Stimulated activated memory B cell treated with anti-CD40 and anti-IgM and Interleukin-4, amounts not matched to agents 10 μg/mL and 1 μg/mL and 100 μg/mL, for 72 hours (primary cell): ENCODE measurements at regions not wholly inside any gene's neighbourhood (a gene's known extent, or its start where the extent isn't known, plus 50 kb on each side); places are given as distances from the start of the nearest gene placed in this dataset.

Experiments used
- ATAC-seq: fragments of 150-1000 bp; cut with Tn5 transposase; 2 replicates; pipeline ENCODE4 v1.10.0; 2021
- H3K27ac Mint-ChIP-seq: one replicate; pipeline ENCODE4 v1.8.0; 2022; ENCODE audit warnings: mild to moderate bottlenecking, mixed read lengths
- H3K27me3 Mint-ChIP-seq: one replicate; pipeline ENCODE4 v1.8.0; 2022; ENCODE audit warnings: mixed read lengths
- H3K36me3 Mint-ChIP-seq: one replicate; pipeline ENCODE4 v1.8.0; 2022; ENCODE audit warnings: mixed read lengths
- H3K4me1 Mint-ChIP-seq: one replicate; pipeline ENCODE4 v1.8.0; 2022; ENCODE audit warnings: mixed read lengths
- H3K4me3 Mint-ChIP-seq: one replicate; pipeline ENCODE4 v1.8.0; 2022; ENCODE audit warnings: mild to moderate bottlenecking, moderate library complexity, mixed read lengths
- H3K9me3 Mint-ChIP-seq: one replicate; pipeline ENCODE4 v1.8.0; 2022; ENCODE audit warnings: mixed read lengths

- Mint-ChIP-seq H3K4me3 (no peak overlapping the region), H3K9me3 (no peaks in the 10 kb centered on the region), H3K27me3 (no peaks in the 10 kb centered on the region), H3K4me1 (no peaks in the 10 kb centered on the region), H3K36me3 (no peaks in the 10 kb centered on the region), H3K27ac (no peak overlapping the region)
- ATAC-seq, result no peak
These were observed 159.4 kb downstream of the HS3ST3A1 start for GRCh38 chr17:13442361-13442760.

- no peaks in the 10 kb centered on the region for H3K4me1 Mint-ChIP-seq
- H3K27ac Mint-ChIP-seq, result no peak overlapping the region
- ATAC-seq, result no peak
- H3K36me3 Mint-ChIP-seq, result no peaks in the 10 kb centered on the region
- no peaks in the 10 kb centered on the region for H3K9me3 Mint-ChIP-seq
- no peaks in the 10 kb centered on the region for H3K27me3 Mint-ChIP-seq
- H3K4me3 Mint-ChIP-seq, result no peak overlapping the region
These were observed 159.9 kb downstream of the HS3ST3A1 start for GRCh38 chr17:13441873-13442272.

- Mint-ChIP-seq H3K36me3 (no peaks in the 10 kb centered on the region), H3K4me3 (no peak overlapping the region), H3K27me3 (no peaks in the 10 kb centered on the region), H3K9me3 (peaks cover 3% of the 10 kb centered on the region), H3K27ac (no peak overlapping the region), H3K4me1 (no peaks in the 10 kb centered on the region)
- no peak for ATAC-seq
These were observed 163.6 kb downstream of the HS3ST3A1 start for GRCh38 chr17:13437966-13438779.

GRCh38 chr17:13435230-13435629 lies 166.5 kb downstream of the HS3ST3A1 start:
- ATAC-seq, result no peak
- Mint-ChIP-seq H3K4me3 (no peak overlapping the region), H3K36me3 (no peaks in the 10 kb centered on the region), H3K27ac (no peak overlapping the region), H3K9me3 (peaks cover 3% of the 10 kb centered on the region), H3K4me1 (no peaks in the 10 kb centered on the region), H3K27me3 (no peaks in the 10 kb centered on the region)

GRCh38 chr17:13429201-13429600 lies 172.5 kb downstream of the HS3ST3A1 start:
- Mint-ChIP-seq H3K9me3 (no peaks in the 10 kb centered on the region), H3K4me1 (no peaks in the 10 kb centered on the region), H3K4me3 (no peak overlapping the region), H3K27me3 (no peaks in the 10 kb centered on the region), H3K27ac (no peak overlapping the region), H3K36me3 (no peaks in the 10 kb centered on the region)
- ATAC-seq, result peak; percentile 16

- Mint-ChIP-seq H3K9me3 (no peaks in the 10 kb centered on the region), H3K4me3 (no peak overlapping the region), H3K27ac (no peak overlapping the region), H3K36me3 (no peaks in the 10 kb centered on the region), H3K4me1 (no peaks in the 10 kb centered on the region), H3K27me3 (no peaks in the 10 kb centered on the region)
- ATAC-seq, result no peak
These were observed 173.1 kb downstream of the HS3ST3A1 start for GRCh38 chr17:13428611-13429042.

GRCh38 chr17:13426991-13427390 lies 174.7 kb downstream of the HS3ST3A1 start:
- H3K27ac Mint-ChIP-seq, result no peak overlapping the region
- ATAC-seq, result no peak
- no peaks in the 10 kb centered on the region for H3K9me3 Mint-ChIP-seq
- H3K4me3 Mint-ChIP-seq, result no peak overlapping the region
- no peaks in the 10 kb centered on the region for H3K4me1 Mint-ChIP-seq
- H3K27me3 Mint-ChIP-seq, result no peaks in the 10 kb centered on the region
- no peaks in the 10 kb centered on the region for H3K36me3 Mint-ChIP-seq

GRCh38 chr17:13425390-13425789 lies 176.3 kb downstream of the HS3ST3A1 start:
- ATAC-seq, result no peak
- H3K9me3 Mint-ChIP-seq, result no peaks in the 10 kb centered on the region
- no peaks in the 10 kb centered on the region for H3K4me1 Mint-ChIP-seq
- no peak overlapping the region for H3K27ac Mint-ChIP-seq
- no peaks in the 10 kb centered on the region for H3K27me3 Mint-ChIP-seq
- no peak overlapping the region for H3K4me3 Mint-ChIP-seq
- no peaks in the 10 kb centered on the region for H3K36me3 Mint-ChIP-seq

- Mint-ChIP-seq H3K27me3 (no peaks in the 10 kb centered on the region), H3K4me3 (no peak overlapping the region), H3K9me3 (peaks cover 2% of the 10 kb centered on the region), H3K27ac (no peak overlapping the region), H3K4me1 (no peaks in the 10 kb centered on the region), H3K36me3 (no peaks in the 10 kb centered on the region)
- no peak for ATAC-seq
These were observed 180.1 kb downstream of the HS3ST3A1 start for GRCh38 chr17:13421581-13422130.

- H3K9me3 Mint-ChIP-seq, result peaks cover 3% of the 10 kb centered on the region
- no peak overlapping the region for H3K27ac Mint-ChIP-seq
- no peaks in the 10 kb centered on the region for H3K4me1 Mint-ChIP-seq
- no peaks in the 10 kb centered on the region for H3K36me3 Mint-ChIP-seq
- no peak overlapping the region for H3K4me3 Mint-ChIP-seq
- no peak for ATAC-seq
- no peaks in the 10 kb centered on the region for H3K27me3 Mint-ChIP-seq
These were observed 180.9 kb downstream of the HS3ST3A1 start for GRCh38 chr17:13420878-13421277.

GRCh38 chr17:13420418-13420826 lies 181.3 kb downstream of the HS3ST3A1 start:
- peaks cover 3% of the 10 kb centered on the region for H3K9me3 Mint-ChIP-seq
- ATAC-seq, result no peak
- peaks cover 2% of the 10 kb centered on the region for H3K27me3 Mint-ChIP-seq
- H3K4me3 Mint-ChIP-seq, result no peak overlapping the region
- H3K27ac Mint-ChIP-seq, result no peak overlapping the region
- H3K4me1 Mint-ChIP-seq, result no peaks in the 10 kb centered on the region
- no peaks in the 10 kb centered on the region for H3K36me3 Mint-ChIP-seq

- Mint-ChIP-seq H3K4me1 (no peaks in the 10 kb centered on the region), H3K27me3 (peaks cover 10% of the 10 kb centered on the region), H3K9me3 (peaks cover 3% of the 10 kb centered on the region), H3K36me3 (no peaks in the 10 kb centered on the region), H3K4me3 (no peak overlapping the region), H3K27ac (no peak overlapping the region)
- ATAC-seq, result no peak
These were observed 182.1 kb downstream of the HS3ST3A1 start for GRCh38 chr17:13419676-13420075.

GRCh38 chr17:13418891-13419290 lies 182.8 kb downstream of the HS3ST3A1 start:
- ATAC-seq, result no peak
- Mint-ChIP-seq H3K4me3 (no peak overlapping the region), H3K4me1 (no peaks in the 10 kb centered on the region), H3K36me3 (no peaks in the 10 kb centered on the region), H3K27me3 (peaks cover 11% of the 10 kb centered on the region), H3K27ac (no peak overlapping the region), H3K9me3 (peaks cover 5% of the 10 kb centered on the region)

GRCh38 chr17:13417381-13417950 lies 184.3 kb downstream of the HS3ST3A1 start:
- no peaks in the 10 kb centered on the region for H3K36me3 Mint-ChIP-seq

GRCh38 chr17:13416748-13417363 lies 184.9 kb downstream of the HS3ST3A1 start:
- Mint-ChIP-seq H3K4me3 (no peak overlapping the region), H3K27me3 (peaks cover 11% of the 10 kb centered on the region), H3K4me1 (no peaks in the 10 kb centered on the region), H3K27ac (no peak overlapping the region), H3K36me3 (no peaks in the 10 kb centered on the region), H3K9me3 (peaks cover 5% of the 10 kb centered on the region)
- ATAC-seq, result no peak

More at GRCh38 chr17:13417381-13417950, 184.3 kb downstream of the HS3ST3A1 start:
- Mint-ChIP-seq H3K4me1 (no peaks in the 10 kb centered on the region), H3K27me3 (peaks cover 11% of the 10 kb centered on the region), H3K4me3 (no peak overlapping the region), H3K27ac (no peak overlapping the region), H3K9me3 (peaks cover 5% of the 10 kb centered on the region)
- no peak for ATAC-seq
